ENCODE measurements at regions not wholly inside any gene's neighbourhood (a gene's known extent, or its start where the extent isn't known, plus 50 kb on each side); places are given as distances from the start of the nearest gene placed in this dataset.
A peak's percentile ranks its signal among the peaks of the same experiment; 100 is the strongest.

GRCh38 chr2:746697-747096, 69.5 kb upstream of the TMEM18 start:
- TF ChIP-seq MAX (IDR thresholded peaks at IDR 0.05): no peak
- CTCF ChIA-PET (ENCODE audit: partially characterized antibody): interaction anchor here (0.8 to 1.1 kb wide), 2 partner anchors 10 to 29 kb away, joined by 3 to 4 read pairs; no protein-coding TSS in a partner anchor
- H3K79me1 ChIP-seq (ENCODE audit: low read depth, low read length): no peaks in the 10 kb centered on the region

More at GRCh38 chr2:746697-747096, 69.5 kb upstream of the TMEM18 start:
- Histone ChIP-seq H3K56ac (replicated peaks; ENCODE audit: insufficient read length, low read depth, low read length) (no peak overlapping the region), H3K23ac (ENCODE audit: insufficient read length) (no peak overlapping the region), H3K9me3 (ENCODE audit: insufficient read depth in 2 of 2, low read depth in 1 of 2, low read length in 1 of 2) (no peaks in the 10 kb centered on the region), H3K9ac (replicated peaks in 1 of 4; ENCODE audit: extremely low read depth in 1 of 4, low read depth in 3 of 4, low read length in 3 of 4) (no peak overlapping the region), H2BK12ac (ENCODE audit: low read depth, low read length) (0 out of 2 replicates have a peak overlapping the region, but pooled peaks have one; percentile 12), H3K4me1 (replicated peaks in 1 of 4; ENCODE audit: control insufficient read depth in 3 of 4, insufficient read depth in 4 of 4, low read length in 3 of 4) (peaks cover 0 to 6% (median 1%) of the 10 kb centered on the region in 4 experiments; a peak in 2 of 7 replicates), H2AFZ (ENCODE audit: low read length) (no peak overlapping the region), H2BK120ac (replicated peaks; ENCODE audit: low read depth, low read length) (no peak overlapping the region), H4K91ac (replicated peaks; ENCODE audit: insufficient read length, low read length) (no peak overlapping the region), H3K4me3 (ENCODE audit: extremely low read depth in 1 of 4, insufficient read depth in 2 of 4, low read depth in 3 of 4, low read length in 4 of 4) (no peak overlapping the region), H4K8ac (ENCODE audit: extremely low read depth, insufficient read depth, low read length) (no peak overlapping the region), H3K27me3 (replicated peaks in 1 of 4; ENCODE audit: control insufficient read depth in 3 of 4, extremely low read depth in 1 of 4, insufficient read depth in 3 of 4, low read length in 3 of 4) (no peaks in the 10 kb centered on the region), H2BK20ac (ENCODE audit: low read length) (no peak overlapping the region), H3K14ac (ENCODE audit: insufficient read length) (no peak overlapping the region), H3K79me2 (ENCODE audit: control insufficient read depth in 1 of 2, insufficient read depth in 2 of 2, low read length in 2 of 2) (no peaks in the 10 kb centered on the region), H4K5ac (ENCODE audit: insufficient read length, low read depth, low read length) (no peak overlapping the region), H3K36me3 (ENCODE audit: control insufficient read depth in 2 of 4, insufficient read depth in 4 of 4, low read length in 3 of 4) (peaks cover 0 to 5% (median 3%) of the 10 kb centered on the region in 4 experiments; a peak in 2 of 8 replicates), H4K20me1 (replicated peaks in 1 of 2; ENCODE audit: control insufficient read depth in 1 of 2, insufficient read depth in 2 of 2, low read length in 2 of 2) (no peaks in the 10 kb centered on the region), H2BK5ac (ENCODE audit: low read depth, low read length) (no peak overlapping the region), H2AK5ac (ENCODE audit: low read depth, low read length) (no peak overlapping the region), H3K4me2 (ENCODE audit: insufficient read depth in 1 of 2, low read depth in 2 of 2, low read length in 2 of 2) (no peak overlapping the region), H3K18ac (ENCODE audit: extremely low read depth, low read length) (no peak overlapping the region), H2BK15ac (ENCODE audit: low read length) (peak overlapping the region; percentile 61; the same call in 1 of the 2 replicates), H3K23me2 (ENCODE audit: low read depth, low read length) (peaks cover 2% of the 10 kb centered on the region; the same call in 1 of the 2 replicates), H3K4ac (replicated peaks; ENCODE audit: insufficient read length, low read depth, low read length) (no peak overlapping the region), H3K27ac (ENCODE audit: low read depth, low read length) (no peak overlapping the region)
- DNase-seq (ENCODE audit: low read depth in 1 of 2, low spot score in 2 of 2) (no peak), FAIRE-seq (no peak)
- POLR2A ChIA-PET (ENCODE audit: partially characterized antibody): no interaction called here
- WGBS, 2 experiments (ENCODE audit: extremely low coverage in 1 of 2, insufficient coverage in 1 of 2, insufficient read length in 1 of 2, insufficient replicate concordance in 2 of 2, low coverage in 1 of 2, low lambda C conversion rate in 2 of 2, missing lambda C conversion rate in 1 of 2): 83% methylated on average over 4 of the region's 4 CpGs; no CpG with 5 or more reads in 1 of the 2 experiments
